ENCODE measurements at regions not wholly inside any gene's neighbourhood (a gene's known extent, or its start where the extent isn't known, plus 50 kb on each side); places are given as distances from the start of the nearest gene placed in this dataset.

DNA sequence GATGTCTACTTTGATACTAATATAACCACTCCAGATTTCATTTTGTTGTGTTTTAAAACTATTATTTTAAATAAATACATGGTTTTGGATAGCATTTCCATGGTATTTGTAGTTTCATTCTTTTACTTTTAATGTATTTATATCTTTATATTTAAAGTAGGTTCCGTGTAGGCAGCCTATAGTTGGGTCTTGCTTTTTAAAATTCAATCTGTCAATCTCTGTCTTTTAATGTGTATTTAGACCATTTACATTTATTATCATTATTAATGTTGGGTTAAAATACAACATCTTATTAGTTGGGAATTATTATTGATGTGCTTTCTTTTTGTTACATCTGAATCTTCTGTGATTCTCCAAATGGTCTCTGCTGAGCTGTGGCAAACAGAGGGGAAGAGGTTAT lies 412.1 kb downstream of the NPIPA7 start:
- no peak for DNase-seq

DNA sequence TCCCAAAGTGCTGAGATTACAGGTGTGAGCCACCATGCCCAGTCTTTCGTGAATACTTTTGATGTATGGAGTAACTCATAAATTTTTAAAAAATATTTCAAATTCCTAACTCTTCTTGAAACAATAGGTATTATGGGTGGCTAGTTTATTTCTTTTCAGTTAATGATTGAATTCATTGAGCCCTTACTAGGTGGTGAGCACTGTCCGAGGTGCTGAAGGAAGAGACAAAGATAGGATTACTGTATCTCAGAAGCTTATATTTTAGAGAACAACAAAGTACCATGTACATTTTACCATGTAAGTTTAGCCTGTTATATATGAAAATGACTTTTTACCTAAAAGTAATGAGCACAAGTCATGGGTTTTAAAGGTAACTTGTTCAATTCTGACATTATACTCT lies 418.3 kb downstream of the NPIPA7 start:
- no peak for DNase-seq

DNA sequence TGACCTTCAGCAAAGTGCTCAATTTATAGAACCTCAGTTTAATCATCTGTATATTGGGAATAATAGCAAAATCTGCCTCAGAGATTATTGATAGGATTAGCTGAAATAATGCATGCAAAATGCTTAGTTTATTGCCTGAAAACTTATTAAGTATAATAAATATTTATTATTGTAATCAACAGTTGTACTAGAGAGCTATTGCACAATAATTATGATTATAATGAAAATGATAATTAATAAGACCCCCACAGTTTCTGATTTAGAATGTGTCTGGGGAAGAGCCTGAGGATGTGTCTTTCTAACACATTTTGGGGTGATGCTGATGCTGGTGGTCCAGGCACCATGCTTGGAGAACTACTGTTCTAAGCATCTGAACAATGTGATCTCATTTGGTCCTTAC lies 419.6 kb downstream of the NPIPA7 start:
- DNase-seq, result no peak

DNA sequence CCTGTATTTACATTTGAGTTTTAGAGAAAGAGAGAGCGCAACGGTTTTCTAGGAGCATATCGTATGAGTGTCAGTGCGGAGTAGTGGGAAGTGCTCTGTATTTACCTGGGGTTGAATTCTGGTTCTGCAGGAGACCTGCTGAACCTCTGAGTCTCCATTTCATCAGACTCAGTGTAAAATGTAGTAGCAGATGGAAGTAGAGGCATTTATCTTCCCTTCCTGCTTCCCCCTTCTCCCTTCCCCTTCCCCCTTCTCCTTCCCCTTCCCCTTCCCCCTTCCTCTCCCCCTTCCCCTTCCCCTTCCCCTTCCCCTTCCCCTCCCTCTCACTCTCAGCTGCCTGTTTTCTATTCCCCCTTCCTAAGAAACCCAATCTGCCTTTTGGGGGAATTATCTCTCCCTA lies 426.9 kb downstream of the NPIPA7 start:
- DNase-seq, result no peak

DNA sequence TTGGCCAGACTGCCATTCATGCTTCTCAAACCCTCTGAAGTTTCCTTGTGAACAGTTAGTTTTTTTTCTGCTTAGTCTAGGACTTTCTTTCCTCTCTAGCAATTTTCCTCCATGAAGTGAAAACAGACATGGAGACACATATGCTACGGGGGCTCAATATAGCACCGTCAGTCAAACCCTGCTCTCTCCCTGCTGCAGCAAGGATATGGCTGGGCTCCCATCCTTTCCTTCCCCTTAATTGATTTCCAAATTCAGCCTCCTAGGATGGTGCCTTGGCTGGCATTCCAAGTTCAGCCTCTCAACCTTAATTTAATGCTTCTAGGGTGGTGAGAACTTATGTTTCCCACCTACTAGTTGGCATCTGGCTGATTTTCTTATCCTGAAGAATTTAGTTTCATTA lies 436.7 kb downstream of the NPIPA7 start:
- DNase-seq, result no peak

DNA sequence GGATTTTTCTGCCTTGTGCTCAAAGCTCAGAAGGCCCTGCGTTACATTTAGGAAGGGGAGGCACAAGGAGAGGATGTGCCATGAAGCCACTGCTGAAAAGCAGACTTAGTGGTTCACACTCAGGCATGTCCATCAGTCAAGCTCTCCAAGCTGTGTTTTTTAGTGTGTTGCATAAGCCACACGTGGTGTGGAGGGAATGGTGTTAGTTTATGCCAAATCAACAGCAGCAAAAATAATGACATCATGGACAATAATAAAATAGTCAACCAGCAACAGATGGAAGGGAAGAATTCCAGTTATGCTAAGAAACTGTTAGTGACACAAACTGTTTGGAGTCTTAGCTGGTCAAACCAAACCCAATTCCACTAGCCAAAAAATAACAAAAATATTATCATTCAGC lies 438.3 kb downstream of the NPIPA7 start:
- DNase-seq, result no peak

DNA sequence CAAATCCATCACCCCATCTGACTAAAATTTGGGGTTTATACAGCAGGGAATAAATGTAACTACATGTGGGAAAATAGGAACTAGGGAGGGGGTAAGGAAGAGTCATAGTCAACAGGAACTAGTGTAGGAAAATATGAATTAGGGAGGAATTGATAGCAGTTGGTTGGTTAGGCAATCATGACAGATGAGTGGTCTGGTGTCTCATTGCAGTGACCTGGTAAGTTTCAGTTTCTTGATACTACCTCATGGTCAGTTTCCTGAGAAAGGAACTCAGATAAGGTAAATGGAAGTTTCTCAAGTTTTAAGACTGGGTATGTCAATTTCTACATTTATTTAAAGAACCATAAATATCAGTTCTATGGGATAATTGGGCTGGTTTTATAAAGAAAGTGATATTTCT lies 442.3 kb downstream of the NPIPA7 start:
- DNase-seq, result no peak

DNA sequence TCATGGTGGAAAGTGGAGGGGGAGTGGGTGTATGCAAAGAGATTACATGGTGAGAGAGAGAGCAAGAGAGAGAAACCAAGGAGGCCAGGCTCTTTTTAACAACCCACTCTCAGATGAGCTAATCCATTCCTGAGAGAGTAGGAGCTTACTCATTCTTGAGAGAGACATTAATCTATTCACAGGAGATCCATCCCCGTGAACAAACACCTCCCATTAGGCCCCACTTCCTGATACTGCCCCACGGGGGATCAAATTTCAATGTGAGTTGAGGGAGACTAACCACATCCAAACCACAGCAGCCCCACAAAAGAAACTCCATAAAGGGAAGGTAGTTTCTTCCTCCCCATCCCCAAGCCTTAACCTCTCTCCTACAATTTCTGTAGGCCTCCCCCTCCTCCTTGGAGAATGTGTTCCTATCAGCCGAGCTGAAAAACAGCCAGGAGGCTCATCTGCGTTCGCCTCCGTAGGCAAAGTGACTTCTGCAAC lies 450.0 kb downstream of the NPIPA7 start:
- no peak for DNase-seq

DNA sequence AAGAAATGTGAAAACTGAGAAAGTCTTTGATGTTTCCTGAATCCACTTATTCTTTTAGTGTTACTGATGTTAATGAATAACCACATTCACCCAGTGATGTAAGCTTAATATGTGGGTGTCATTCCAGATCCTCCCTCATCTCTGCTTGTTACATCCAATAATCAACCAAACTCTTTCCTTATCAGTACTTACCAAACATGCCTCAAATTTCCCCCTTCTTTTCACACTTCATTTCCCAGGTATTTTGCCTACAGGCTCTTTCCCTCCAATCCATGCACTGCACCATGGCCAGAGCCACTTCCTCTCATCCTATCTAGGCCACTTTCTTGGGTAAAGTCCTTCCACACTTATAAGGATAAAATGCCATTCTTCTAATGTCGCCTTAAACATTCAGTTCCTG lies 451.5 kb downstream of the NPIPA7 start:
- no peak for DNase-seq

DNA sequence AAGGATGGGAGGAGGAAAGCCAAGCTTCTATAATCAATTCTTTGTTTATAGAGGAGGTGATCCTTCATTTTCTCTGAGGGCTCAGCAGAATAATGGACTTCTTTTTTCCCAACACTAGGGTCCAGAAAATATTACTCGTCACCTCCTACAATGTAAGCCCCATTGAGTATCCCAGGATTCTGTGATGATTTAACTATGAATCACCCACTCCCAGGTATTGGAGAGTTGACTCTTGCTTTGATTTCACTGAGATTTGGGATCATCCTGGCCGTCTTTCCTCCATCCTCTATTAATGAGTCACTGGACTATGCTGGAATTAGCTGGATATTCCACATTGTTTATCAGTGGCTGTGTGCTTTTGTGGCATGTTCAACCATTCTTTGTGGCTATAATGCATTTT lies 452.0 kb downstream of the NPIPA7 start:
- DNase-seq, result no peak

DNA sequence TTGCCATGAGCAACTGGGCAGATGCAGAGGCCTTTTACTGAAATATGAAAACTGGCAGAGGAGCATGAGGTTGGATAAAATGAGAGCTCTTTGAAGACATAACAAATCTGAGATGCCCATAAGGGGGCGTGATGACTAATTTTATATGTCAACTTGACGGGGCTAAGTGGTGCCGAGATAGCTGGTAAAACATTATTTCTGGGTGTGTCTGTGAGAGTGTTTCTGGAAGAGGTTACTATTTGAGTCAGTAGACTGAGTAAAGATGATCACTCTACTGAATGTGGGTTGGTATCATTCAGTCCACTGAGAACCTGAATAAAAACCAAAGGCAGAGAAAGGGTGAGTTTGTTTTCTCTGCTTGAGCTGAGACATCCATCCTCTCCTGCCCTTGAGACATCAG lies 454.2 kb downstream of the NPIPA7 start:
- no peak for DNase-seq

DNA sequence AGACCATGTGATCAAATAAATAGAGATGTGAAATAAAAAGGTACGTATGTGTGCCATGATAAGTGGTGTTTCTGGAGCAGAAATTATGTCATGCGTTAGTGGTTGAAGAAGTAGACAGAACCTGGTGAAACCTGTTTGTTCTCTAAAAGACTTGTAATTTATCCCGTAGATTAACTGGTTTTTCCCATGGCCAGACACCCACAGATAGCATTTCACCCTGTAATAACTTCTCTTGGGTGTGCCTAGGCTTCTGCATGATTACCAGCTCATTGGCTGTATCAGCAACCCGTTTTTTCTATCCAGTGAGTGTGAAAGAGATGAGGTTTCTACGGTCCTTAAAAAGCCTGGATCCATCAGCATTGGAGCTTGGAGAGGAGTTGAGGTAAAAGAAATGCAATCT lies 471.3 kb downstream of the NPIPA7 start:
- no peak for DNase-seq

DNA sequence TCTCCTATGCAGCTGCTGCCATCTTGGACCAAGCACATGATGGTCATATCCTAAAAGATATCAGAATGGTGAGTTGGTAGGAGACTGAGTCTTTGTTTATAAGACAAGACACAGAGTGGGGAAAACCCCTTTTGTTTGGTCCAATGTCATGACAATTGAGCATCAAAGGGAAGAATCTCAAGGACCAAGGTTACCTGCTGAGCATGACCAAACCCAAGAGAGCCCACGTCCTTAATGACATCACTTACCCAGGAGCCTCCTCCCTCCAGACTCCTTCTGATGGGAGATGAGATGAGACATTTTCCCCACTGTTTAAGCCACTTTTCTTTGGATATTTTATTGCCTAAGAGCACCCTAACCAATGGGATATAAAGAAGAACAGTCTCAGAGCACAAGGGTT lies 478.1 kb downstream of the NPIPA7 start:
- no peak for DNase-seq

DNA sequence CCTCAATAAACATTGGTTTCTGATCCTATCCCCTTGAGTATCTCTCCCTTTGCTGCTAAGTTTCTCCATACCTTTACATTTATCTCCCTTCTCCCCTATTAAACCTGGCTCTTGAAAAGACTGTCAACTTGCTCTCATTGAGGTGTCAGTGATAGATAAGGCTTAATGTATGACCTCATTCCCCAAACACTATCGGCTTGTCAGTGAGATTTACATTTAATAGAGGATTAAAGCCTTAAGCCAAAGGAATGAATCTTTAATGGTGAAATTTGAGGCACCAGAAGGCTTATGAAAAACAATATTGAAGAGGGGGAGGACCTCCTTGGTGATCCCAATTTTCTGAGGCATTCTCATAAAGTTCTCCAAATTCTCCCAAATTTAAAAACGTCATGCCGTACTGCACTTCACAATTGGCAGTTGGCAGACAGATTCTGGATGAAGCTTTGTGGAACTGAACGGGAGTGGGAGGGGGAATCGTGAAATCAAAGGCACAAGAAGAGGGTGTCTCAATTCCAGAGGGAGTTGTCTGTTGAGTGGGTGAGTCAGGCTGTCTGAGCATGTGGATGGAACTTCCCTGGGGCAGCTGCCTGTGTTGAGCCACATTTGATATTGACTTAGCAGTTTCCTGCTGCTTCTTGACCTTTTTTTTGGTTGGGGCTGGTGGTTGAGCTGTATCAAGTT lies 478.8 kb downstream of the NPIPA7 start:
- DNase-seq, result no peak

DNA sequence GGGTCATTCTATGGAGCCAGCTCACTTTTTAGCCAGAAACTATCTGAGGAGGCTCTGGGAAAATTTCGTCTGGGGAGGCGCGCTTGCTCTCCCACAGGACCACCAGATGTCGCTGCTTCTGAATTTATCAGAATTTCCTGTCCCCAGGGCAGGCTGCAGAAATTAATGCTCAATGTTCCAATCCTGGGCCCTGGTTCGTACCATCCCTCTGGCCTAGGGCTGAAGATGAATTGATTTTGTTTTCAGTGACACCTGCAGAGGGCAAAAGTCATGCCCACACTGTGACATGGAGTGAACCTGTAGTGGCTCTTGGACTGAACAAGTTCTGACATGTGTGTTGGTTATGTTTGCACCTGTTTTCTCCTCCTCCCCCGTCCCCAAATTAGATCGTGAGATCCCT lies 482.6 kb downstream of the NPIPA7 start:
- peak; percentile 34 for DNase-seq

DNA sequence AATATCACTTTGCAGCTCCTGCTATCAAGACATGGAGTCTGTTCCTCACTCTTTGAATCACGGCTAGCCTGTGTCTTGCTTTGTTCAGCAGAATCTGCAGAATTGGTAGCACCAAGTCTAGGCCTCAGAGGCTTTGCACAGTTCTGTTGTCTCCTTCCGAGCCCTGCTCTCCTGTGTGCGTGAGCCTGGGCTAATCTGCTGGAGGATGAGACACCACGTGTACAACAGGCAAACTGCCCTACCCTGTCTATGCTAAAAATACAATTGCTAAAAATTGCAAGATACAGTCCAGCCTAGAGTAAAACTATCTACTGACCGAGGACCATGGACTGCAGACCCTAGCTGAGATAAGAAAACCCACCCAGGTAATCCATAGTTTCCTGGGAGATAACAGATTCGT lies 484.7 kb downstream of the NPIPA7 start:
- no peak for DNase-seq

DNA sequence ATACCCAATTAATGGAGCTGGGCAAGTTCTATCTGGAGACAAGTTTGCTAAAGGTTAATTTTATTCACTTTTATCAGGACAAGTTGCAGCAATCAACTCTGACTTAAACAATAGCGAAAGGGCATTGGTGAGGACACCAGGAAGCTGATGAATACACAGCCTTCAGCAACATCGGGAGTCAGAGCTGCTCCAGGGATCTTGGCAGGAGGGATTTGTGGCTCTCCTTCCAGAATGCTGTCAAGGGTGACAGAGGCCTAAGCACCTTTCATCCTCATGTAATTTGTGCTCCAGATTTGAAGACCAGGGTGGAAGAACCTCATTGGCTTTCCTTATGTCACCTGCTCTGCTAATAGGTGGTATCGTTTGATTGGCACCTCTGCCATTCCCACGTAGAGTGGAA lies 485.6 kb downstream of the NPIPA7 start:
- DNase-seq, result no peak

DNA sequence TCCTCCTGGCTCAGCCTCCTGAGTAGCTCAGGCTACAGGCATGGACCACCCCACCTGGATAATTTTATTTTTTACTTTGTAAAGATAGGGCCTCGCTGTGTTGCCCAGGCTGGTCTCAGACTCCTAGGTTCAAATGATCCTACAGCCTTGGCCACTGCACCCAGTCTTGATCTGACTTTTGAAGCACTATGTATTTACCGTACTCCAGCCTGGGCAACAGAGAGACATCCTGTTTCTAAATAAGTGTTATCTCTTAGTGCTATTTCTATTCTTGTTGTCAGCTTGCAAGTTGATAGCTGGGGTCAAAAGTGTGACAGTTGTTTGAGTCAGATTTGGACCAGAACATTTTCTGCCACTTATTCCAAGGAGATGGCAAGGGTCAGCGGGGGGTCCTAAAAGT lies 486.4 kb downstream of the NPIPA7 start:
- DNase-seq, result no peak

DNA sequence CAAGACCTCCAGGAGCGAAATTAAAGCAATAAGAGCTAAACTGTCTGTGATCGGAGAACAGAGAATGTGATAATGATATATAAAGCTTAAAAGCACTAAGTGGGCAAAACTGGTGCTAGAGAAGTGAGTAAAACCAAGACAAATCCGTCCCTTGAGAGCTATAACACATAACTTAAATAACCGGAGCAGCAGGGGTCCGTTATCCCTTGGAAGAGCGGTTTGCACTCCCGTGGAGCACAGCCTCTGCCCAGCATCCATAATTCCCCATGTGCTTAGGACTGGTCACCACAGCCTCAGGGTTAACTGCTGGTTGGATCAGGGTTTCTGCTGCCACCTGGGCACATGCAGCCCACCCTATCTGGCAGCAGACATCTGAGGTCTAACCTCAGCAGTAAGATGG lies 489.0 kb downstream of the NPIPA7 start:
- peak; percentile 33 for DNase-seq

DNA sequence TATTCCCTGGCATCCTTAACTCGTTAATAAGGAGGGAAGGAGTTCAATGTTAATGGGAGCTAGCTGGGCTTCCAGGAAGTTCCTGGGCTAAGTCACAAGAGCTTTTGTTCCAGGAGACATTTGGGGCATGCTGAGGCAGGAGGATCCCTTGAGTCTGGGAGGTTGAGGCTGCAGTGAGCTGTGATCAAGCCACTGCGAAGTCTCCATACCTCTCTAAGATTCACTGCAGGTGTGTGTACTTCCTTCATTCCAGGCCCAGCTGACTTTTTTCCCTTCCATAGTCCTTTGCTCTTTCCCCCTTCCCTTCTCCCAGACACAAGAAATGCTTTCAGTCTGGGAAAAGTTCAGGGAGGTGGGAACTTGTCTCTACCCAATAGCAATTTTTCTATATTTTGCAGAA lies 489.8 kb downstream of the NPIPA7 start:
- DNase-seq, result no peak

DNA sequence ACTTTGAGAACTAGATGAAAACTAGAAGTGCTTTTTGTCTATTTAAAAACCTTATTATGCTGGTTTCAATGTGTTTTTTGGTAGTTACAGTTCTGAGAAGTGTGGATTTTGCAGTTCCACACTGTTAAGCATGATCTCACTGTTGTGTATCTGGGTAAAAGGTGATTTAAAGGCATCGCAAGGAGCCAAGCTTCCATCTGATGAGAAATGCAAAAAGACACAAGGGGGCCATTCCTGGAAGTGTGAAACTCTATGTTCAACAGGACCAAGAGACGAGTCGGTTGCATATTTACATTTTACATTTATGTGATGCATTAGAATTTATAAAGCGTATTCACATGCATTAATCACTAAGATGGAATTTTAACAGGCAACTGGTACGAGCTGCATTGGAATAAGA lies 490.8 kb downstream of the NPIPA7 start:
- DNase-seq, result no peak

DNA sequence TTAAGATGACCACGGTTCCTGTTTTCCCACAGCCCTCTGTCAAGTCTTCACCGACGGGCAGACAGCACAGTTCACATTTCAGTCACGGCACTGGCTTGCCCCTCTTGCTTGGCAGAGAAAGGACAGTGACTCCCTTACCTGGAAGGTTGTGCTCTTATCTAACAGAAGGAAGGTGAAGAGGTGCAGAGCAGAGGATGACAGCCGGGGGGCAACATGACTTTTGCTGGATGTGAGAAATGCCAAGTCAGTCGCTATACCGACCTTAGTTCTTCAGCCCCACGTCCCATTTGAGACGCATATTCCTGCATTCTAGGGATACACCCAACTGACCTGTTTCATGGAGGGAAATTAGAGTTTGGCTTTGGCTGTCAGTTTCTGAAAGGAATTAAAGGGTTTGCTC lies 492.3 kb downstream of the NPIPA7 start:
- DNase-seq, result no peak

DNA sequence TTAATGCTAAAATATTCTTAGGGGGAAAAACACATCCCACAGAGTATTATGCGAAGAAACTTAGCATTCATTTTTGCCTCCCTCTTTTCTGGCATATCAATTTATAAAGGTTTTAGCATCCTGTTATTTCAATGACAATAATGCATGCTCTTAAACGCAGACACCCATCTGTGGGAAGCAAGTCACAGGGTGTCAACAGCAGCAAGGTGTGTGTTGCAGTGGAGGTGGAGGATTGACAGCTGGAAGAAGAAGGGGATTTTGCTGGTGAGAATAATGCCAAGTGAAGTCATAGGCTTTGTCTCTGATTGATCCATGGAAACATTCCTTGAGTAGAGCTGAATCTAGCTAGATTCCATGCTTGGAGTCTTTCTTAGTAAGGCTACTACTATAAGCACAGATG lies 498.1 kb downstream of the NPIPA7 start:
- no peak for DNase-seq

DNA sequence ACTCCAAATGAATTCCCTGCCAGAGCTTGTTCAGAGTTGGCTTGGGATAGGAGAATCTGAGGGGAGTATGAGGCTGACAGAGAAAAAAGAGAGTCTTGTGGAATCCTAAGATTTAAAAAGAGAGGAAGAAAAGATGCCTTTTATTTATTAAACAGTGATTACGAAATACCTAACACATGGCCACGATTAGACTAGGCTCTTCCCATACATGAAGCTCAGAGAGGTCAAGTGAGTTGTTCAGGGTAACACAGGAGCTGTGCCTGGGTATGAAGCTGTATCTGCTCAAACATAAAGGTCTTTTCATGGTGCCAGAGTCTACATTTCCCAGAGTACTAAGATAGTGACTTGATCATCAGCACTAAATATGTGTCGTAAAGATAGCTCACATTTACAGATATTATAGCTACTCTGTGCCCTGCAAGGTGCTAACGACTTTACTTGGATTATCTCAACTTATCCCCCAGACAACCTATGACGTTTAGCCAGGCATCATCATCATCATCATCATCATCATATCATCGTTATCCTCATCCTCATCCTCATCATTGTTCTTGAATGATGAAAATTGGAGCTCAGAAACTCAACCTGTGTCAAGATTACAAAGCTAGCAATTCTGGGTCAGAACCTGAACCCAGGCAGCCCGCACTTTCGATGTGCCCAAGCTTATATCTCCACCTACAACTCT lies 500.8 kb downstream of the NPIPA7 start:
- no peak for DNase-seq

DNA sequence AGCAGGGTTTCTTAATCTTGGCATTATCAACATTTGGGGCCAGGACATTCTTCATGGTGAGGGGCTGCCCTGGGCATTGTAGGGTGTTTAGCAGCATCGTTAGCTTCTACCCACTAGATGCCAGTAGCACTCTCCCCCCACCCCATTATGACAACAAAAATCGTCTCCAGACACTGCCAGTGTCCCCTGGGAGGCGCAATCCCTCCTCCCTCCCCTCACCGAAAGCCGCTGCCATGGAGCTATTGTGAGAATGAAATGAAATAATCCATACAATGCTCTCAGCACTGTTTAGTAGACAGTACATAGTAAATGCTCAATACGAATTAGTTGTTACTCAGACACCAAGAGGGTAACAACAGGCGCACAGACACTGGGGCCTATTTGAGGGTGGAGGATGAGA lies 502.9 kb downstream of the NPIPA7 start:
- no peak for DNase-seq
